Liver (tissue), 8 donors: ENCODE measurements at regions not wholly inside any gene's neighbourhood (a gene's known extent, or its start where the extent isn't known, plus 50 kb on each side); places are given as distances from the start of the nearest gene placed in this dataset.

Experiments used
- DNase-seq: peaks from one replicate; pipeline ENCODE4 v3.0.0-alpha.2; 2017; ENCODE audit warnings: low spot score
- H3K27ac ChIP-seq, 2 donors: one replicate each; pipeline ENCODE4 v1.7.0; 2013; ENCODE audit warnings: inconsistent platforms in 2 of 2, low read length in 2 of 2, control low read depth in 1 of 2, low read depth in 1 of 2, mild to moderate bottlenecking in 1 of 2
- H3K27me3 ChIP-seq, 4 donors: one replicate each; pipeline versions ENCODE4 v1.6.1 to v1.7.0; 2013; ENCODE audit warnings: low read length in 3 of 4, inconsistent platforms in 1 of 4, mild to moderate bottlenecking in 1 of 4, moderate library complexity in 1 of 4; ENCODE audit not compliant: control insufficient read depth in 4 of 4, insufficient read depth in 4 of 4
- H3K36me3 ChIP-seq, 4 donors: one replicate each; pipeline versions ENCODE4 v1.6.1 to v1.7.0; 2013; ENCODE audit warnings: low read length in 3 of 4, mild to moderate bottlenecking in 3 of 4, low read depth in 1 of 4, moderate library complexity in 1 of 4; ENCODE audit not compliant: control insufficient read depth in 4 of 4, insufficient read depth in 3 of 4
- H3K4me1 ChIP-seq, 4 donors: one replicate each; pipeline versions ENCODE4 v1.6.1 to v1.7.0; 2013; ENCODE audit warnings: low read length in 3 of 4, mild to moderate bottlenecking in 3 of 4, moderate library complexity in 1 of 4; ENCODE audit not compliant: control insufficient read depth in 4 of 4, insufficient read depth in 4 of 4
- H3K4me3 ChIP-seq, 3 donors: one replicate each; pipeline versions ENCODE4 v1.6.1 to v1.7.0; 2013; ENCODE audit warnings: low read length in 3 of 3, control low read depth in 1 of 3, low read depth in 1 of 3, mild to moderate bottlenecking in 1 of 3
- H3K9ac ChIP-seq, 2 donors: one replicate each; pipeline ENCODE4 v1.7.0; 2013; ENCODE audit warnings: low read length in 2 of 2, mild to moderate bottlenecking in 2 of 2, moderate library complexity in 2 of 2, control low read depth in 1 of 2, low read depth in 1 of 2
- H3K9me3 ChIP-seq, 4 donors: one replicate each; pipeline versions ENCODE4 v1.6.1 to v1.7.0; 2013; ENCODE audit warnings: low read length in 3 of 4; ENCODE audit not compliant: control insufficient read depth in 4 of 4
- CTCF ChIP-seq: fragments of 150-350 bp; IDR thresholded peaks from 2 replicates; pipeline ENCODE4 v1.5.1; 2017; ENCODE audit warnings: improper control_type of control experiment, low read depth, low read length; ENCODE audit not compliant: missing input control
- FOXA1 ChIP-seq: IDR thresholded peaks from 2 replicates; pipeline ENCODE4 v1.6.1; 2016; ENCODE audit warnings: antibody characterized with exemption
- FOXA2 ChIP-seq: IDR thresholded peaks from 2 replicates; pipeline ENCODE4 v1.6.1; 2016; ENCODE audit warnings: antibody characterized with exemption
- HNF4G ChIP-seq: IDR thresholded peaks from 2 replicates; pipeline ENCODE4 v1.6.1; 2016; ENCODE audit warnings: antibody characterized with exemption
- JUND ChIP-seq, 2 donors: IDR thresholded peaks; 2 replicates each; pipeline ENCODE4 v1.6.1; 2016; ENCODE audit warnings: antibody characterized with exemption in 2 of 2
- NR2F2 ChIP-seq: IDR thresholded peaks from 2 replicates; pipeline ENCODE4 v1.6.1; 2016; ENCODE audit warnings: antibody characterized with exemption
- RAD21 ChIP-seq, 2 donors: IDR thresholded peaks; 2 replicates each; pipeline ENCODE4 v1.6.1; 2016; ENCODE audit warnings: antibody characterized with exemption in 2 of 2, mild to moderate bottlenecking in 2 of 2
- RXRA ChIP-seq, 2 donors: IDR thresholded peaks; 2 replicates each; pipeline ENCODE4 v1.6.1; 2017 to 2018; ENCODE audit warnings: antibody characterized with exemption in 2 of 2, mild to moderate bottlenecking in 1 of 2
- SP1 ChIP-seq: IDR thresholded peaks from 2 replicates; pipeline ENCODE4 v1.6.1; 2018; ENCODE audit warnings: antibody characterized with exemption, mild to moderate bottlenecking
- TAF1 ChIP-seq: conservative IDR thresholded peaks from 2 replicates; pipeline ENCODE4 v1.6.1; 2016; ENCODE audit warnings: antibody characterized with exemption, mild to moderate bottlenecking
- YY1 ChIP-seq: IDR thresholded peaks from 2 replicates; pipeline ENCODE4 v1.6.1; 2016; ENCODE audit warnings: antibody characterized with exemption, mild to moderate bottlenecking
- WGBS: extraction: QIAGEN DNeasy Blood & Tissue Kit; methylation state at CpG from one replicate; pipeline ENCODE4 v1.1.7; 2013; 5-methylcytosine and 5-hydroxymethylcytosine counted together
- TF ChIP-seq, protein P1 (sequence below): IDR thresholded peaks from 2 replicates; pipeline ENCODE4 v1.6.1; 2016; ENCODE audit warnings: antibody characterized with exemption
- TF ChIP-seq, protein P2 (sequence below): IDR thresholded peaks from 2 replicates; pipeline ENCODE4 v1.6.1; 2016; ENCODE audit warnings: antibody characterized with exemption
- TF ChIP-seq, protein P3 (sequence below): IDR thresholded peaks from 2 replicates; pipeline ENCODE4 v1.6.1; 2016; ENCODE audit warnings: antibody characterized with exemption, mild to moderate bottlenecking
- donor health status: healthy.
- donor health status: healthy.
- donor health status: healthy.
- donor health status: healthy.
- donor health status: healthy.

GRCh38 chr4:181147416-181147951 is 1095.7 kb upstream of the TENM3 start:
- Histone ChIP-seq H3K9ac (no peak overlapping the region), H3K9me3 (no peaks in the 10 kb centered on the region), H3K27me3 (peaks cover 0 to 3% (median 0%) of the 10 kb centered on the region in 4 donors), H3K4me3 (no peak overlapping the region), H3K36me3 (no peaks in the 10 kb centered on the region), H3K4me1 (no peaks in the 10 kb centered on the region), H3K27ac (no peak overlapping the region)
- DNase-seq, result no peak
- TF ChIP-seq FOXA2, result no peak
- 82% methylated on average over 13 of the region's 13 CpGs for WGBS

- Histone ChIP-seq H3K9me3 (no peaks in the 10 kb centered on the region), H3K9ac (no peak overlapping the region), H3K27ac (no peak overlapping the region), H3K4me1 (no peaks in the 10 kb centered on the region), H3K4me3 (no peak overlapping the region), H3K36me3 (no peaks in the 10 kb centered on the region), H3K27me3 (no peaks in the 10 kb centered on the region)
- DNase-seq, result no peak
- WGBS, result 39% methylated on average over 5 of the region's 5 CpGs
- TF ChIP-seq, protein P1, sequence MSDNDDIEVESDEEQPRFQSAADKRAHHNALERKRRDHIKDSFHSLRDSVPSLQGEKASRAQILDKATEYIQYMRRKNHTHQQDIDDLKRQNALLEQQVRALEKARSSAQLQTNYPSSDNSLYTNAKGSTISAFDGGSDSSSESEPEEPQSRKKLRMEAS, result no peak
- TF ChIP-seq YY1, result no peak
- no peak for TF ChIP-seq CTCF
- no peak for TF ChIP-seq RAD21 (IDR thresholded peaks at IDR 0.05)
- no peak for TF ChIP-seq TAF1
- TF ChIP-seq FOXA1, result no peak
These were observed 1094.7 kb upstream of the TENM3 start for GRCh38 chr4:181148470-181148869.

GRCh38 chr4:181150191-181150590 is 1093.0 kb upstream of the TENM3 start:
- Histone ChIP-seq H3K27me3 (no peaks in the 10 kb centered on the region), H3K4me1 (no peaks in the 10 kb centered on the region), H3K4me3 (no peak overlapping the region), H3K9ac (no peak overlapping the region), H3K36me3 (no peaks in the 10 kb centered on the region), H3K27ac (no peak overlapping the region), H3K9me3 (peaks cover 0 to 2% (median 0%) of the 10 kb centered on the region in 4 donors)
- TF ChIP-seq, protein P2, sequence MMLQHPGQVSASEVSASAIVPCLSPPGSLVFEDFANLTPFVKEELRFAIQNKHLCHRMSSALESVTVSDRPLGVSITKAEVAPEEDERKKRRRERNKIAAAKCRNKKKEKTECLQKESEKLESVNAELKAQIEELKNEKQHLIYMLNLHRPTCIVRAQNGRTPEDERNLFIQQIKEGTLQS, result no peak
- TF ChIP-seq NR2F2 (no peak), JUND (IDR thresholded peaks at IDR 0.05) (no peak)
- TF ChIP-seq, protein P1, result no peak
- no peak for DNase-seq
- 48% methylated on average over 4 of the region's 4 CpGs for WGBS

- H3K4me1 ChIP-seq, result no peaks in the 10 kb centered on the region
- H3K27ac ChIP-seq, result no peak overlapping the region
- no peak overlapping the region for H3K4me3 ChIP-seq
- WGBS, result 69% methylated on average over 7 of the region's 7 CpGs
- H3K9ac ChIP-seq, result no peak overlapping the region
- H3K9me3 ChIP-seq, result peaks cover 0 to 2% (median 0%) of the 10 kb centered on the region in 4 donors
- H3K27me3 ChIP-seq, result no peaks in the 10 kb centered on the region
- no peak for DNase-seq
- no peaks in the 10 kb centered on the region for H3K36me3 ChIP-seq
- no peak for TF ChIP-seq RAD21 (IDR thresholded peaks at IDR 0.05)
- no peak for TF ChIP-seq JUND (IDR thresholded peaks at IDR 0.05)
- no peak for TF ChIP-seq SP1
- TF ChIP-seq NR2F2, result no peak
- TF ChIP-seq, protein P2, result no peak
- TF ChIP-seq HNF4G, result no peak
- TF ChIP-seq RXRA (IDR thresholded peaks at IDR 0.05), result no peak
- no peak for TF ChIP-seq TAF1
- no peak for TF ChIP-seq CTCF
- TF ChIP-seq, protein P3, sequence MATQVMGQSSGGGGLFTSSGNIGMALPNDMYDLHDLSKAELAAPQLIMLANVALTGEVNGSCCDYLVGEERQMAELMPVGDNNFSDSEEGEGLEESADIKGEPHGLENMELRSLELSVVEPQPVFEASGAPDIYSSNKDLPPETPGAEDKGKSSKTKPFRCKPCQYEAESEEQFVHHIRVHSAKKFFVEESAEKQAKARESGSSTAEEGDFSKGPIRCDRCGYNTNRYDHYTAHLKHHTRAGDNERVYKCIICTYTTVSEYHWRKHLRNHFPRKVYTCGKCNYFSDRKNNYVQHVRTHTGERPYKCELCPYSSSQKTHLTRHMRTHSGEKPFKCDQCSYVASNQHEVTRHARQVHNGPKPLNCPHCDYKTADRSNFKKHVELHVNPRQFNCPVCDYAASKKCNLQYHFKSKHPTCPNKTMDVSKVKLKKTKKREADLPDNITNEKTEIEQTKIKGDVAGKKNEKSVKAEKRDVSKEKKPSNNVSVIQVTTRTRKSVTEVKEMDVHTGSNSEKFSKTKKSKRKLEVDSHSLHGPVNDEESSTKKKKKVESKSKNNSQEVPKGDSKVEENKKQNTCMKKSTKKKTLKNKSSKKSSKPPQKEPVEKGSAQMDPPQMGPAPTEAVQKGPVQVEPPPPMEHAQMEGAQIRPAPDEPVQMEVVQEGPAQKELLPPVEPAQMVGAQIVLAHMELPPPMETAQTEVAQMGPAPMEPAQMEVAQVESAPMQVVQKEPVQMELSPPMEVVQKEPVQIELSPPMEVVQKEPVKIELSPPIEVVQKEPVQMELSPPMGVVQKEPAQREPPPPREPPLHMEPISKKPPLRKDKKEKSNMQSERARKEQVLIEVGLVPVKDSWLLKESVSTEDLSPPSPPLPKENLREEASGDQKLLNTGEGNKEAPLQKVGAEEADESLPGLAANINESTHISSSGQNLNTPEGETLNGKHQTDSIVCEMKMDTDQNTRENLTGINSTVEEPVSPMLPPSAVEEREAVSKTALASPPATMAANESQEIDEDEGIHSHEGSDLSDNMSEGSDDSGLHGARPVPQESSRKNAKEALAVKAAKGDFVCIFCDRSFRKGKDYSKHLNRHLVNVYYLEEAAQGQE, result no peak
These were observed 1091.3 kb upstream of the TENM3 start for GRCh38 chr4:181151856-181152255.
